ENCODE measurements at regions not wholly inside any gene's neighbourhood (a gene's known extent, or its start where the extent isn't known, plus 50 kb on each side); places are given as distances from the start of the nearest gene placed in this dataset.
"Not testable (repeated sequence)": the region's sequence is repeated elsewhere in the genome, so short reads cannot be mapped to it uniquely, and the experiment has no call there.

GRCh38 chrX:3990569-3990968 lies 277.1 kb upstream of the PRKX start:
- no peak for DNase-seq

GRCh38 chrX:3972104-3972858 lies 258.8 kb upstream of the PRKX start:
- not testable (repeated sequence) for DNase-seq

GRCh38 chrX:3968749-3969148 lies 255.3 kb upstream of the PRKX start:
- DNase-seq = no peak

- DNase-seq = no peak
Observed at GRCh38 chrX:3963980-3964379, 250.5 kb upstream of the PRKX start.

GRCh38 chrX:3962511-3963311 lies 249.3 kb upstream of the PRKX start:
- DNase-seq = peak; percentile 27

GRCh38 chrX:3960952-3961351 lies 247.5 kb upstream of the PRKX start:
- no peak for DNase-seq

GRCh38 chrX:3951859-3952258 lies 238.4 kb upstream of the PRKX start:
- DNase-seq = no peak

GRCh38 chrX:3950373-3950772 lies 236.9 kb upstream of the PRKX start:
- no peak for DNase-seq

- DNase-seq = no peak
Observed at GRCh38 chrX:3943965-3944364, 230.5 kb upstream of the PRKX start.

- peak; percentile 8 for DNase-seq
Observed at GRCh38 chrX:3940000-3940610, 226.7 kb upstream of the PRKX start.

- DNase-seq = no peak
Observed at GRCh38 chrX:3938587-3938986, 225.1 kb upstream of the PRKX start.

GRCh38 chrX:3935196-3935595 lies 221.7 kb upstream of the PRKX start:
- DNase-seq = not testable (repeated sequence)

- not testable (repeated sequence) for DNase-seq
Observed at GRCh38 chrX:3920424-3921017, 207.1 kb upstream of the PRKX start.

- not testable (repeated sequence) for DNase-seq
Observed at GRCh38 chrX:3919668-3920423, 206.4 kb upstream of the PRKX start.

- not testable (repeated sequence) for DNase-seq
Observed at GRCh38 chrX:3914813-3915212, 201.4 kb upstream of the PRKX start.

- not testable (repeated sequence) for DNase-seq
Observed at GRCh38 chrX:3914059-3914458, 200.6 kb upstream of the PRKX start.

GRCh38 chrX:3911012-3911411 lies 197.6 kb upstream of the PRKX start:
- not testable (repeated sequence) for DNase-seq

- DNase-seq = not testable (repeated sequence)
Observed at GRCh38 chrX:3910611-3911010, 197.2 kb upstream of the PRKX start.

- DNase-seq = not testable (repeated sequence)
Observed at GRCh38 chrX:3905522-3906258, 192.2 kb upstream of the PRKX start.

- not testable (repeated sequence) for DNase-seq
Observed at GRCh38 chrX:3902222-3902621, 188.8 kb upstream of the PRKX start.

- DNase-seq = not testable (repeated sequence)
Observed at GRCh38 chrX:3896755-3897154, 183.3 kb upstream of the PRKX start.

- DNase-seq = not testable (repeated sequence)
Observed at GRCh38 chrX:3882553-3882920, 169.1 kb upstream of the PRKX start.

Measured in DMS53 (cell line).